HCT116 (cell line): ENCODE measurements at regions not wholly inside any gene's neighbourhood (a gene's known extent, or its start where the extent isn't known, plus 50 kb on each side); places are given as distances from the start of the nearest gene placed in this dataset.

Source experiments
- ATAC-seq: fragments of 200-7000 bp; cut with Tn5 transposase; 2 replicates; pipeline ENCODE4 v1.9.1; 2020; ENCODE audit warnings: mild to moderate bottlenecking, moderate library complexity
- BruUV-seq: library from RNA; stranded (reverse); fragments of 400-500 nt; replicated peaks from 2 replicates; lab custom pipeline; 2021; lab: Mats Ljungman, UMichigan
- CTCF ChIA-PET: fragments of 300-600 bp; sonication (Branson Sonifier 250); formaldehyde crosslinking; loops from one replicate; lab custom pipeline; 2021; ENCODE audit warnings: antibody characterized with exemption; lab: Charles Lee
- POLR2A ChIA-PET: fragments of 300-600, 350-600 bp; sonication (Branson Sonifier 250); formaldehyde crosslinking; loops from one replicate; lab custom pipeline; 2021; ENCODE audit warnings: antibody characterized with exemption; lab: Charles Lee
- RAD21 ChIA-PET, 2 experiments: fragments of 300-600 bp; sonication (Branson Sonifier 250); formaldehyde crosslinking; loops; one replicate each; lab custom pipeline; 2023; ENCODE audit warnings: low total read pairs in 2 of 2; ENCODE audit not compliant: uncharacterized antibody in 2 of 2, unreplicated experiment in 2 of 2, low non-redundant PET in 1 of 2; lab: Charles Lee
- DNase-seq: peaks from one replicate; pipeline ENCODE4 v3.0.0-alpha.2; 2010; ENCODE audit warnings: low read depth, low spot score
- H2AFZ ChIP-seq: fragments of 200-600 bp; shearing (Covaris generic), sonication (generic); 2 replicates; pipeline ENCODE4 v1.6.1; 2017; ENCODE audit warnings: low read depth, mixed run types, mixed read lengths, antibody characterized with exemption, low read length; ENCODE audit not compliant: poor library complexity, severe bottlenecking
- H3K27ac ChIP-seq: 2 replicates; pipeline ENCODE4 v1.5.1; 2012; ENCODE audit warnings: low read depth, low read length
- H3K27me3 ChIP-seq: fragments of 200-600 bp; sonication (generic); 2 replicates; pipeline ENCODE4 v1.6.1; 2016; ENCODE audit warnings: mixed run types, low read length, mixed read lengths; ENCODE audit not compliant: insufficient read depth
- H3K36me3 ChIP-seq, 2 experiments: fragments of 200-500 bp in 1 of 2; fragments of 200-600 bp in 1 of 2; sonication (Bioruptor generic) in 1 of 2; sonication (generic) in 1 of 2; 2 replicates each; pipeline versions ENCODE4 v1.5.1 to v1.6.1; 2014 to 2016; ENCODE audit warnings: low read length in 2 of 2, inconsistent platforms in 1 of 2, mixed read lengths in 1 of 2, mixed run types in 1 of 2; ENCODE audit not compliant: insufficient read depth in 2 of 2, control insufficient read depth in 1 of 2
- H3K4me1 ChIP-seq, 2 experiments: fragments of 200-600 bp in 1 of 2; sonication (generic) in 1 of 2; 2 replicates each; pipeline versions ENCODE4 v1.5.1 to v1.6.1; 2012 to 2017; ENCODE audit warnings: low read length in 2 of 2, inconsistent platforms in 1 of 2, mild to moderate bottlenecking in 1 of 2, mixed read lengths in 1 of 2, mixed run types in 1 of 2, moderate library complexity in 1 of 2; ENCODE audit not compliant: insufficient read depth in 2 of 2, control insufficient read depth in 1 of 2
- H3K4me2 ChIP-seq: fragments of 200-600 bp; sonication (generic); 2 replicates; pipeline ENCODE4 v1.6.1; 2017; ENCODE audit warnings: mixed run types, low read length, mixed read lengths
- H3K4me3 ChIP-seq, 2 experiments: fragments of 200-600 bp in 1 of 2; sonication (generic) in 1 of 2; replicated peaks in 1 of 2; 2 replicates each; pipeline ENCODE4 v1.5.1; 2011 to 2016; ENCODE audit warnings: low read length in 2 of 2, control low read depth in 1 of 2, low read depth in 1 of 2, mild to moderate bottlenecking in 1 of 2, mixed read lengths in 1 of 2, mixed run types in 1 of 2
- H3K79me2 ChIP-seq: fragments of 200-600 bp; sonication (generic); 2 replicates; pipeline ENCODE4 v1.6.1; 2017; ENCODE audit warnings: mild to moderate bottlenecking, mixed run types, low read length, moderate library complexity, mixed read lengths; ENCODE audit not compliant: insufficient read depth
- H3K9ac ChIP-seq: fragments of 200-600 bp; sonication (generic); 2 replicates; pipeline ENCODE4 v1.6.1; 2016; ENCODE audit warnings: low read length, mixed read lengths
- H3K9me2 ChIP-seq: fragments of 200-600 bp; sonication (generic), shearing (Covaris generic); 2 replicates; pipeline ENCODE4 v1.6.1; 2017; ENCODE audit warnings: mixed run types, mild to moderate bottlenecking, moderate library complexity; ENCODE audit not compliant: insufficient read depth
- H3K9me3 ChIP-seq, 2 experiments: fragments of 200-500 bp in 1 of 2; fragments of 200-600 bp in 1 of 2; sonication (Bioruptor generic) in 1 of 2; sonication (generic) in 1 of 2; 2 replicates each; pipeline ENCODE4 v1.6.1; 2014 to 2017; ENCODE audit warnings: low read length in 2 of 2, mixed read lengths in 2 of 2, inconsistent platforms in 1 of 2, low read depth in 1 of 2, mild to moderate bottlenecking in 1 of 2, mixed run types in 1 of 2, moderate library complexity in 1 of 2; ENCODE audit not compliant: control insufficient read depth in 1 of 2, insufficient read depth in 1 of 2
- H4K20me1 ChIP-seq: fragments of 200-600 bp; sonication (generic), shearing (Covaris generic); 2 replicates; pipeline ENCODE4 v1.6.1; 2017; ENCODE audit warnings: mixed run types, mild to moderate bottlenecking, moderate library complexity; ENCODE audit not compliant: insufficient read depth
- CEBPB ChIP-seq: IDR thresholded peaks from 2 replicates; pipeline ENCODE4 v1.6.1; 2012; ENCODE audit warnings: low read depth
- CTCF ChIP-seq, 3 experiments: fragments of 200-600 bp in 1 of 3; sonication (generic) in 1 of 3; IDR thresholded peaks in 2 of 3; conservative IDR thresholded peaks in 1 of 3; 2 replicates each; pipeline ENCODE4 v1.5.1; 2012 to 2017; ENCODE audit warnings: low read depth in 2 of 3, low read length in 2 of 3, antibody characterized with exemption in 1 of 3, borderline replicate concordance in 1 of 3, control low read depth in 1 of 3, mild to moderate bottlenecking in 1 of 3, mixed read lengths in 1 of 3, mixed run types in 1 of 3, moderate library complexity in 1 of 3; ENCODE audit not compliant: insufficient read depth in 1 of 3
- ELF1 ChIP-seq: IDR thresholded peaks from 2 replicates; pipeline ENCODE4 v1.6.1; 2012; ENCODE audit warnings: low read depth, borderline replicate concordance
- EZH2 ChIP-seq: fragments of 200-600 bp; sonication (generic); IDR thresholded peaks from 2 replicates; pipeline ENCODE4 v1.6.1; 2017; ENCODE audit warnings: antibody characterized with exemption, mixed run types
- FOSL1 ChIP-seq: IDR thresholded peaks from 2 replicates; pipeline ENCODE4 v1.6.1; 2012; ENCODE audit warnings: low read depth
- JUND ChIP-seq: IDR thresholded peaks from 2 replicates; pipeline ENCODE4 v1.6.1; 2012
- MAX ChIP-seq: IDR thresholded peaks from 2 replicates; pipeline ENCODE4 v1.6.1; 2012
- RAD21 ChIP-seq: IDR thresholded peaks from 2 replicates; pipeline ENCODE4 v1.6.1; 2012; ENCODE audit warnings: low read depth, mild to moderate bottlenecking
- REST ChIP-seq: IDR thresholded peaks from 2 replicates; pipeline ENCODE4 v1.6.1; 2012; ENCODE audit warnings: low read depth
- SIN3A ChIP-seq: IDR thresholded peaks from 2 replicates; pipeline ENCODE4 v1.6.1; 2012; ENCODE audit warnings: low read depth
- SP1 ChIP-seq: IDR thresholded peaks from 2 replicates; pipeline ENCODE4 v1.6.1; 2012; ENCODE audit warnings: low read depth
- SRF ChIP-seq: IDR thresholded peaks from 2 replicates; pipeline ENCODE4 v1.6.1; 2012; ENCODE audit warnings: low read depth
- TCF7L2 ChIP-seq: IDR thresholded peaks from 2 replicates; pipeline ENCODE4 v1.7.0; 2011; ENCODE audit warnings: borderline replicate concordance, inconsistent platforms; ENCODE audit not compliant: insufficient read depth, insufficient read length; ENCODE audit errors: extremely low read depth
- YY1 ChIP-seq: IDR thresholded peaks from 2 replicates; pipeline ENCODE4 v1.6.1; 2011; ENCODE audit warnings: low read length, low read depth, moderate library complexity, mild to moderate bottlenecking; ENCODE audit not compliant: insufficient replicate concordance; ENCODE audit errors: extremely low read depth
- ZFX ChIP-seq: fragments of 450-650 bp; IDR thresholded peaks from 2 replicates; pipeline ENCODE4 v1.6.1; 2017
- ZNF274 ChIP-seq: fragments of 200-500 bp; sonication (Bioruptor generic); IDR thresholded peaks from 2 replicates; pipeline ENCODE4 v1.6.1; 2014; ENCODE audit warnings: mild to moderate bottlenecking, low read depth, low read length, inconsistent platforms
- intact Hi-C: fragments of 100-400 bp; cut with micrococcal nuclease; formaldehyde crosslinking; loops from 2 replicates; pipeline ENCODE4 v1.10.0; 2022

- POLR2A ChIA-PET = no interaction called here
These were observed 488.0 kb upstream of the CDH18 start for GRCh38 chr5:20476016-20476415.

More at GRCh38 chr5:20476016-20476415, 488.0 kb upstream of the CDH18 start:
- H3K27me3 ChIP-seq = no peaks in the 10 kb centered on the region
- no peaks in the 10 kb centered on the region for H3K4me1 ChIP-seq
- no peak overlapping the region for H3K4me3 ChIP-seq
- H3K9me2 ChIP-seq = no peaks in the 10 kb centered on the region
- DNase-seq (no peak), ATAC-seq (no peak)
- CTCF ChIA-PET = no interaction called here
- TF ChIP-seq SP1 = no peak
- no peak for TF ChIP-seq ZFX
- TF ChIP-seq FOSL1 = no peak
- no peak for TF ChIP-seq YY1
- no peak for TF ChIP-seq JUND
- TF ChIP-seq ELF1 = no peak
- no peak for TF ChIP-seq SRF
- TF ChIP-seq CEBPB = no peak
- no peak for TF ChIP-seq ZNF274
- TF ChIP-seq CTCF (IDR thresholded peaks at IDR 0.05 in 2 of 3, conservative IDR thresholded peaks at IDR 0.05 in 1 of 3; ENCODE audit: borderline replicate concordance in 1 of 3, insufficient read depth in 1 of 3, low read depth in 2 of 3, low read length in 2 of 3) = no peak
- TF ChIP-seq TCF7L2 = no peak
- TF ChIP-seq RAD21 = no peak
- TF ChIP-seq SIN3A = no peak
- no peak for TF ChIP-seq EZH2
- no peak for TF ChIP-seq MAX
- no peak for TF ChIP-seq REST
- RAD21 ChIA-PET = no interaction called here
- H4K20me1 ChIP-seq = no peaks in the 10 kb centered on the region
- no peak overlapping the region for H3K9ac ChIP-seq
- no peak overlapping the region for H3K27ac ChIP-seq
- H2AFZ ChIP-seq = no peak overlapping the region
- H3K79me2 ChIP-seq = no peaks in the 10 kb centered on the region
- intact Hi-C loops = no loop called here
- H3K9me3 ChIP-seq = peaks cover 19 to 38% of the 10 kb centered on the region in 2 experiments; a peak in 3 of 4 replicates
- no TSS peak for BruUV-seq
- no peaks in the 10 kb centered on the region for H3K36me3 ChIP-seq
- no peak overlapping the region for H3K4me2 ChIP-seq
